K562 (cell line): ENCODE measurements at regions not wholly inside any gene's neighbourhood (a gene's known extent, or its start where the extent isn't known, plus 50 kb on each side); places are given as distances from the start of the nearest gene placed in this dataset.

Experiments used
- ATAC-seq: fragments of 200-7000 bp; cut with Tn5 transposase; 3 replicates; pipeline ENCODE4 v1.9.1; 2020; ENCODE audit warnings: moderate library complexity
- BruUV-seq: library from RNA; stranded (reverse); fragments of 400-500 nt; replicated peaks from 2 replicates; lab custom pipeline; 2021; lab: Mats Ljungman, UMichigan
- CTCF ChIA-PET: fragments of 300-600 bp; formaldehyde crosslinking; extraction: SDS; loops from one replicate; lab custom pipeline; 2021; ENCODE audit warnings: low intra/inter-chr PET ratio; lab: Yijun Ruan, JAX
- POLR2A ChIA-PET: fragments of 300-600, 350-650 bp; sonication (Branson Sonifier 250); formaldehyde crosslinking; extraction: SDS; loops from one replicate; lab custom pipeline; 2021; ENCODE audit warnings: antibody characterized with exemption, inconsistent platforms; lab: Yijun Ruan, JAX
- DNase-seq, 4 experiments: peaks; one replicate each; pipeline versions ENCODE4 v3.0.0 to v3.0.0-alpha.2; 2011 to 2018; ENCODE audit warnings: low spot score in 3 of 4, mixed read lengths in 3 of 4; ENCODE audit errors: extremely low read depth in 1 of 4
- FAIRE-seq: peaks from 2 replicates; lab custom pipeline; 2011; peaks lifted over from hg19 to GRCh38; lab: Jason Lieb, UNC
- H2AFZ ChIP-seq: 2 replicates; pipeline ENCODE4 v1.6.0; 2011; ENCODE audit warnings: low read depth, low read length, control low read depth, inconsistent platforms
- H3K27ac ChIP-seq: fragments of 200-600 bp; 3 replicates; pipeline ENCODE4 v1.8.0; 2011; ENCODE audit warnings: low read depth, mild to moderate bottlenecking, control low read depth, inconsistent platforms, low read length, moderate library complexity, mixed read lengths; ENCODE audit errors: extremely low read depth
- H3K27me3 ChIP-seq, 2 experiments: fragments of 300-600 bp in 1 of 2; 2 replicates in 1 of 2; 3 replicates in 1 of 2; pipeline versions ENCODE4 v1.6.0 to v1.8.0; 2011; ENCODE audit warnings: inconsistent platforms in 2 of 2, low read length in 2 of 2, mild to moderate bottlenecking in 1 of 2, mixed read lengths in 1 of 2, moderate library complexity in 1 of 2; ENCODE audit not compliant: control insufficient read depth in 2 of 2, insufficient read depth in 2 of 2
- H3K36me3 ChIP-seq: fragments of 300-600 bp; 3 replicates; pipeline ENCODE4 v1.8.0; 2011; ENCODE audit warnings: mild to moderate bottlenecking, low read length, inconsistent platforms; ENCODE audit not compliant: control insufficient read depth, insufficient read depth
- H3K4me1 ChIP-seq, 2 experiments: fragments of 200-600 bp in 1 of 2; replicated peaks in 1 of 2; 2 replicates in 1 of 2; 3 replicates in 1 of 2; pipeline versions ENCODE4 v1.5.1 to v1.8.0; 2011; ENCODE audit warnings: inconsistent platforms in 2 of 2, low read length in 2 of 2, mild to moderate bottlenecking in 1 of 2, mixed read lengths in 1 of 2, moderate library complexity in 1 of 2; ENCODE audit not compliant: control insufficient read depth in 2 of 2, insufficient read depth in 2 of 2
- H3K4me2 ChIP-seq: 2 replicates; pipeline ENCODE4 v1.6.1; 2011; ENCODE audit warnings: low read length, control low read depth, inconsistent platforms, mixed read lengths; ENCODE audit not compliant: insufficient read depth
- H3K4me3 ChIP-seq: fragments of 200-600 bp; sonication (generic), shearing (Covaris generic); 2 replicates; pipeline ENCODE4 v1.5.1; 2016; ENCODE audit warnings: control low read depth, inconsistent platforms
- H3K79me2 ChIP-seq: fragments of 200-600 bp; 3 replicates; pipeline ENCODE4 v1.8.0; 2011; ENCODE audit warnings: low read length, inconsistent platforms; ENCODE audit not compliant: control insufficient read depth, insufficient read depth
- H3K9ac ChIP-seq, 2 experiments: 2 replicates each; pipeline versions ENCODE4 v1.6.0 to v1.6.1; 2011; ENCODE audit warnings: low read depth in 2 of 2, low read length in 2 of 2, control low read depth in 1 of 2, inconsistent platforms in 1 of 2, mild to moderate bottlenecking in 1 of 2, mixed read lengths in 1 of 2; ENCODE audit not compliant: insufficient read depth in 1 of 2
- H3K9me1 ChIP-seq: one replicate; pipeline ENCODE4 v1.6.0; 2011; ENCODE audit warnings: inconsistent platforms, mild to moderate bottlenecking, low read length, moderate library complexity; ENCODE audit not compliant: control insufficient read depth, insufficient read depth
- H3K9me3 ChIP-seq: replicated peaks from 2 replicates; pipeline ENCODE4 v1.5.1; 2011; ENCODE audit warnings: low read depth, low read length, inconsistent platforms; ENCODE audit not compliant: control insufficient read depth, insufficient read depth
- H4K20me1 ChIP-seq: replicated peaks from 2 replicates; pipeline ENCODE4 v1.6.1; 2011; ENCODE audit warnings: low read length, inconsistent platforms, mixed read lengths; ENCODE audit not compliant: control insufficient read depth, insufficient read depth
- SMARCB1 ChIP-seq: IDR thresholded peaks from 2 replicates; pipeline ENCODE4 v1.6.1; 2011; ENCODE audit warnings: improper control_type of control experiment, low read depth; ENCODE audit not compliant: insufficient read length
- TSC22D4 ChIP-seq: fragments of 450-650 bp; IDR thresholded peaks from 2 replicates; pipeline ENCODE4 v1.6.1; 2016; ENCODE audit warnings: missing genetic modification characterization, missing biosample characterization, control low read depth
- ZBTB34 ChIP-seq: fragments of 250-450 bp; sonication (Bioruptor Pico); IDR thresholded peaks from 2 replicates; pipeline ENCODE4 v1.8.0; 2021; ENCODE audit warnings: mild to moderate bottlenecking, moderate library complexity
- WGBS: fragments of 100-300 bp; shearing (Covaris generic); methylation state at CpG from one replicate; pipeline ENCODE4 v1.1.6; 2016; ENCODE audit warnings: low coverage, mixed read lengths; ENCODE audit not compliant: insufficient coverage; ENCODE audit errors: missing lambda C conversion rate; 5-methylcytosine and 5-hydroxymethylcytosine counted together
- in situ Hi-C: fragments of 300-500 bp; cut with MboI; formaldehyde crosslinking; loops from 4 replicates; pipeline ENCODE4 v1.15.0; 2018; ENCODE audit warnings: inconsistent platforms, mixed read lengths
- intact Hi-C: fragments of 100-400 bp; cut with micrococcal nuclease; formaldehyde crosslinking; loops from 2 replicates; pipeline ENCODE4 v1.14.2; 2022

GRCh38 chr15:79592126-79592525 is 160.0 kb downstream of the MINAR1 start:
- Histone ChIP-seq H3K4me1 (no peaks in the 10 kb centered on the region), H3K4me2 (no peak overlapping the region), H4K20me1 (no peaks in the 10 kb centered on the region), H3K4me3 (no peak overlapping the region), H3K9ac (no peak overlapping the region), H2AFZ (no peak overlapping the region), H3K36me3 (no peaks in the 10 kb centered on the region), H3K27ac (no peak overlapping the region), H3K27me3 (no peaks in the 10 kb centered on the region), H3K9me3 (no peaks in the 10 kb centered on the region), H3K79me2 (no peaks in the 10 kb centered on the region), H3K9me1 (no peaks in the 10 kb centered on the region)
- WGBS, result 0% methylated on average over 6 of the region's 6 CpGs
- no peak for ATAC-seq
- TF ChIP-seq ZBTB34 (CRISPR knock-in tag) (no peak), TSC22D4 (tag) (no peak), SMARCB1 (no peak)
- in situ Hi-C loops (loop anchor here (10.0 kb wide), 1 partner anchor 207 kb away; no protein-coding TSS in a partner anchor), intact Hi-C loops (no loop called here)
- POLR2A ChIA-PET, result interaction anchor here (0.6 kb wide), 1 partner anchor 210 kb away, joined by 3 read pairs; no protein-coding TSS in a partner anchor
- CTCF ChIA-PET, result no interaction called here
- FAIRE-seq, result no peak
- no TSS peak for BruUV-seq
- DNase-seq, result no peak
